PC-3 (cell line): ENCODE measurements at regions not wholly inside any gene's neighbourhood (a gene's known extent, or its start where the extent isn't known, plus 50 kb on each side); places are given as distances from the start of the nearest gene placed in this dataset.

ENCODE experiments used
- ATAC-seq: fragments of 200-7000 bp; cut with Tn5 transposase; 2 replicates; pipeline ENCODE4 v1.9.1; 2020; ENCODE audit warnings: mild to moderate bottlenecking, moderate library complexity
- BruUV-seq: library from RNA; stranded (reverse); fragments of 400-500 nt; replicated peaks from 2 replicates; lab custom pipeline; 2021; lab: Mats Ljungman, UMichigan
- CTCF ChIA-PET: fragments of 300-600 bp; sonication (Branson Sonifier 250); formaldehyde crosslinking; loops from one replicate; lab custom pipeline; 2022; ENCODE audit warnings: antibody characterized with exemption; lab: Charles Lee
- POLR2A ChIA-PET: fragments of 300-600 bp; sonication (Branson Sonifier 250); formaldehyde crosslinking; loops from one replicate; lab custom pipeline; 2022; ENCODE audit warnings: antibody characterized with exemption; ENCODE audit not compliant: unreplicated experiment; lab: Charles Lee
- DNase-seq: peaks from one replicate; pipeline ENCODE4 v3.0.0-alpha.2; 2015
- H2AFZ ChIP-seq: fragments of 300-600 bp; sonication (generic); 2 replicates; pipeline ENCODE4 v1.6.0; 2016; ENCODE audit warnings: antibody characterized with exemption, low read length
- H3F3A ChIP-seq: fragments of 300-600 bp; sonication (generic); one replicate; pipeline ENCODE4 v1.6.0; 2017; ENCODE audit warnings: antibody characterized with exemption, low read length, control low read depth, mild to moderate bottlenecking; ENCODE audit not compliant: unreplicated experiment
- H3K27ac ChIP-seq: fragments of 300-600 bp; sonication (generic); 2 replicates; pipeline ENCODE4 v1.5.1; 2016; ENCODE audit warnings: mild to moderate bottlenecking, low read length
- H3K27me3 ChIP-seq: fragments of 300-600 bp; sonication (generic); 2 replicates; pipeline ENCODE4 v1.6.1; 2016; ENCODE audit warnings: low read length, mixed read lengths
- H3K36me3 ChIP-seq: fragments of 300-600 bp; sonication (generic); 2 replicates; pipeline ENCODE4 v1.6.1; 2016; ENCODE audit warnings: low read depth, mixed run types, low read length, mixed read lengths
- H3K4me1 ChIP-seq: fragments of 300-600 bp; sonication (generic); 2 replicates; pipeline ENCODE4 v1.5.1; 2016; ENCODE audit warnings: low read length; ENCODE audit not compliant: insufficient read depth
- H3K4me2 ChIP-seq: fragments of 300-600 bp; sonication (generic); 2 replicates; pipeline ENCODE4 v1.6.0; 2016; ENCODE audit warnings: low read length
- H3K4me3 ChIP-seq: fragments of 300-600 bp; sonication (generic); 2 replicates; pipeline ENCODE4 v1.5.1; 2016; ENCODE audit warnings: mild to moderate bottlenecking, low read length, mixed read lengths
- H3K79me2 ChIP-seq: fragments of 300-600 bp; sonication (generic); 2 replicates; pipeline ENCODE4 v1.6.1; 2017; ENCODE audit warnings: low read length, mixed read lengths
- H3K9ac ChIP-seq: fragments of 300-600 bp; sonication (generic); 2 replicates; pipeline ENCODE4 v1.6.0; 2016; ENCODE audit warnings: mild to moderate bottlenecking, low read length
- H3K9me2 ChIP-seq: fragments of 300-600 bp; sonication (generic); replicated peaks from 2 replicates; pipeline ENCODE4 v1.6.1; 2016; ENCODE audit warnings: mixed run types, low read length, mixed read lengths
- H3K9me3 ChIP-seq: fragments of 300-600 bp; sonication (generic); 2 replicates; pipeline ENCODE4 v1.6.1; 2016; ENCODE audit warnings: low read length, mixed read lengths
- H4K20me1 ChIP-seq: fragments of 300-600 bp; sonication (generic); 2 replicates; pipeline ENCODE4 v1.6.1; 2016; ENCODE audit warnings: low read length, mixed read lengths
- EZH2 ChIP-seq: fragments of 300-600 bp; sonication (generic); IDR thresholded peaks from one replicate; pipeline ENCODE4 v1.6.1; 2017; ENCODE audit warnings: antibody characterized with exemption, mild to moderate bottlenecking, low read length; ENCODE audit not compliant: unreplicated experiment
- EZH2phosphoT487 ChIP-seq: fragments of 300-600 bp; sonication (generic); IDR thresholded peaks from 2 replicates; pipeline ENCODE4 v1.6.1; 2018; ENCODE audit warnings: mild to moderate bottlenecking, antibody characterized with exemption, low read length, borderline replicate concordance
- intact Hi-C: fragments of 100-400 bp; cut with micrococcal nuclease; formaldehyde crosslinking; loops from 2 replicates; pipeline ENCODE4 v1.9.0; 2023
- TF ChIP-seq, protein P1 (sequence below): fragments of 300-600 bp; sonication (generic); conservative IDR thresholded peaks from 2 replicates; pipeline ENCODE4 v1.5.1; 2017; ENCODE audit warnings: antibody characterized with exemption, low read depth, mild to moderate bottlenecking, low read length

DNA sequence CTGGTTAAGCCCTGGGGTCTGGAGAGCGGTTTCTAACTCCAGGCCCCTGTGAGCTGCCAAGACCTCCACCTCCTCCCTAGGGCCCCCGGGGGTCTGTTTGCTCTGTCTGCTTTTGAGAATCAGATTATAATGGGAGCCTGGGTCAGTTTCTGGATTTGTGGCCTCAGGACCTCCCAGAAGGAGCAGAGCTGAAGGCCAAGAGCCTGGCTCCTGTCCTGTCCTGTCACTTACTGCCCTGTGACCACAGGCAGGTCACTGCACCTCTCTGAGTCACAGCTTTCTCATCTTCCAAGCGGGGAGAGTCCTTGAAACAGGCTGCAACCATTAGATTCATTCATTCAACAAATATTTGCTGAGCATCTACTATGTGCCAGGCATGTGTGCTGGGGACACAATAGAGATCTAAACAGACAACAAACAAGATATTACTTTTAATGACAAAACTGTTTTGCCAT, 87.3 kb upstream of the FGF3 start:
- no peaks in the 10 kb centered on the region for H3K36me3 ChIP-seq
- H3K27ac ChIP-seq = no peak overlapping the region
- H3F3A ChIP-seq = no peaks in the 10 kb centered on the region
- no peaks in the 10 kb centered on the region for H4K20me1 ChIP-seq
- no peaks in the 10 kb centered on the region for H3K79me2 ChIP-seq
- no peak overlapping the region for H2AFZ ChIP-seq
- no peak overlapping the region for H3K9ac ChIP-seq
- TF ChIP-seq EZH2 = no peak
- no peak for TF ChIP-seq EZH2phosphoT487
- TF ChIP-seq, protein P1, sequence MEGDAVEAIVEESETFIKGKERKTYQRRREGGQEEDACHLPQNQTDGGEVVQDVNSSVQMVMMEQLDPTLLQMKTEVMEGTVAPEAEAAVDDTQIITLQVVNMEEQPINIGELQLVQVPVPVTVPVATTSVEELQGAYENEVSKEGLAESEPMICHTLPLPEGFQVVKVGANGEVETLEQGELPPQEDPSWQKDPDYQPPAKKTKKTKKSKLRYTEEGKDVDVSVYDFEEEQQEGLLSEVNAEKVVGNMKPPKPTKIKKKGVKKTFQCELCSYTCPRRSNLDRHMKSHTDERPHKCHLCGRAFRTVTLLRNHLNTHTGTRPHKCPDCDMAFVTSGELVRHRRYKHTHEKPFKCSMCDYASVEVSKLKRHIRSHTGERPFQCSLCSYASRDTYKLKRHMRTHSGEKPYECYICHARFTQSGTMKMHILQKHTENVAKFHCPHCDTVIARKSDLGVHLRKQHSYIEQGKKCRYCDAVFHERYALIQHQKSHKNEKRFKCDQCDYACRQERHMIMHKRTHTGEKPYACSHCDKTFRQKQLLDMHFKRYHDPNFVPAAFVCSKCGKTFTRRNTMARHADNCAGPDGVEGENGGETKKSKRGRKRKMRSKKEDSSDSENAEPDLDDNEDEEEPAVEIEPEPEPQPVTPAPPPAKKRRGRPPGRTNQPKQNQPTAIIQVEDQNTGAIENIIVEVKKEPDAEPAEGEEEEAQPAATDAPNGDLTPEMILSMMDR = no peak
- H3K9me2 ChIP-seq = no peaks in the 10 kb centered on the region
- H3K4me1 ChIP-seq = peaks cover 14% of the 10 kb centered on the region
- no TSS peak for BruUV-seq
- ATAC-seq = peak; percentile 83
- H3K9me3 ChIP-seq = no peaks in the 10 kb centered on the region
- H3K4me3 ChIP-seq = no peak overlapping the region
- no peaks in the 10 kb centered on the region for H3K27me3 ChIP-seq
- DNase-seq = peak; percentile 81
- ChIA-PET CTCF (interaction anchor here (0.6 kb wide), 1 partner anchor 57 kb away, joined by 3 read pairs; no protein-coding TSS in a partner anchor), POLR2A (no interaction called here)
- intact Hi-C loops = no loop called here
- no peak overlapping the region; the same call in 1 of the 2 replicates for H3K4me2 ChIP-seq

DNA sequence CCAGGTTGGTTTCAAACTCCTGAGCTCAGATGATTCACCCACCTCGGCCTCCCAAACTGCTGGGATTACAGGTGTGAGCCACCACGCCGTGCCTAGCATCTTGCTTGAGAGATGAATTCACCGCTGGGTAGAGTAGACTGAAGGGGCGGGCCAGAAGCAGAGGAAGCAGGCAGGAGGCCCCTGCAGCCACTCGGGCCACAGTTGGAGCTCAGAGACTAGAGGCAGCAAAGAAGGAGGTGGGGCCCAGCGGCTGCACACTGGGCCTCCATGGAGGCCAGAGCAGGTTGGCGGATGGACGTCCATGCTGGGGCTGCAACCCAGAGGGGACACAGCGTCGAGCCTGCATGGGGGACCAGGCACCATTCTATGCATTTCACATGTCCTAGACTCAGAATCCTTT, 88.4 kb upstream of the FGF3 start:
- Histone ChIP-seq H2AFZ (no peak overlapping the region), H3K4me2 (no peak overlapping the region), H3K27me3 (no peaks in the 10 kb centered on the region), H3K79me2 (no peaks in the 10 kb centered on the region), H3K9me2 (no peaks in the 10 kb centered on the region), H3K9me3 (no peaks in the 10 kb centered on the region), H3K4me3 (no peak overlapping the region), H3K4me1 (peaks cover 14% of the 10 kb centered on the region), H3K36me3 (no peaks in the 10 kb centered on the region), H3K9ac (no peak overlapping the region), H3F3A (no peaks in the 10 kb centered on the region), H3K27ac (no peak overlapping the region), H4K20me1 (no peaks in the 10 kb centered on the region)
- POLR2A ChIA-PET = interaction anchor here (0.6 kb wide), 1 partner anchor 1779 kb away, joined by 3 read pairs; no protein-coding TSS in a partner anchor
- TF ChIP-seq EZH2 = no peak
- TF ChIP-seq EZH2phosphoT487 = no peak
- TF ChIP-seq, protein P1 = no peak
- intact Hi-C loops = no loop called here
- CTCF ChIA-PET = no interaction called here
- DNase-seq = no peak
- ATAC-seq = no peak
- BruUV-seq = no TSS peak

DNA sequence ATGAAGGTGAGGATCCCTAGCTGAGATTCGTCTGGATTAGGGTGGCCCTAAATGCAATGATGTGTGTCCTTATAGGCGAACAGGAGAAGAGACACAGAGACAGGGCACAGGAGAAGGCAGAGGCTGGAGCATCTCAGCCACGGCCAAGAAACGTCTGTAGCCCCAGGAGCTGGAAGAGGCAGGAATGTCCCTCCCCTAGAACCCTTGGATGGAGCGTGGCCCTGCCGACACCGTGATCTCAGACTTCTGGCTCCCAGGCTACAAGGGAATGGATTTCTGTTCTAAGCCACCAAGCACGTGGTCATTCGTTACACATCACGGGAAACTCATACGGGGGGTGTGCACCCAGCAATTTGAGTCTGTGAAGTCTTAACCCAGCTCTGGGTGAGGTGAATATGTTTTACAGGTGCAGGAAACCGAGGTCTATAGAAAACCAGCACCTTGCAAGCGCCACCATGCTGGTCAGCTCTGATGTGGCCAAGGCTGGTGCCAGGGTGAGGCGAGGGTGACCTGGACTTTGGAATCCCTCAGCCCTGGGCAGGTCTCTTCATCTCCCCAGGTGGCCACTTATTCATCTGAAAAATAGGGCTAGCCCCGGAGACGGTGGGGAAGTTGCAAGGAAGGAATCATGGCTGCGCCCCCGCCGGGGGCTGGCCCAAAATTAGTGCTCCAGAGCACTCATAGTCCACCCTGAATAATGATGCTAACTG, 89.5 kb upstream of the FGF3 start:
- intact Hi-C loops = no loop called here
- no peak for ATAC-seq
- POLR2A ChIA-PET = no interaction called here

More for the DNA sequence above, 89.5 kb upstream of the FGF3 start:
- Histone ChIP-seq H3K27me3 (no peaks in the 10 kb centered on the region), H3K4me2 (no peak overlapping the region), H3K9ac (no peak overlapping the region), H3K36me3 (no peaks in the 10 kb centered on the region), H3K27ac (no peak overlapping the region), H3K9me2 (no peaks in the 10 kb centered on the region), H3K4me3 (no peak overlapping the region), H2AFZ (no peak overlapping the region), H3K9me3 (no peaks in the 10 kb centered on the region), H3F3A (no peaks in the 10 kb centered on the region), H3K79me2 (no peaks in the 10 kb centered on the region), H3K4me1 (peaks cover 21% of the 10 kb centered on the region), H4K20me1 (no peaks in the 10 kb centered on the region)
- TF ChIP-seq, protein P1 = no peak
- TF ChIP-seq EZH2 (no peak), EZH2phosphoT487 (no peak)
- no peak for DNase-seq
- CTCF ChIA-PET = interaction anchor here (0.6 kb wide), 1 partner anchor 288 kb away, joined by 4 read pairs; no protein-coding TSS in a partner anchor
- no TSS peak for BruUV-seq
